ENCODE measurements at regions not wholly inside any gene's neighbourhood (a gene's known extent, or its start where the extent isn't known, plus 50 kb on each side); places are given as distances from the start of the nearest gene placed in this dataset.

DNA sequence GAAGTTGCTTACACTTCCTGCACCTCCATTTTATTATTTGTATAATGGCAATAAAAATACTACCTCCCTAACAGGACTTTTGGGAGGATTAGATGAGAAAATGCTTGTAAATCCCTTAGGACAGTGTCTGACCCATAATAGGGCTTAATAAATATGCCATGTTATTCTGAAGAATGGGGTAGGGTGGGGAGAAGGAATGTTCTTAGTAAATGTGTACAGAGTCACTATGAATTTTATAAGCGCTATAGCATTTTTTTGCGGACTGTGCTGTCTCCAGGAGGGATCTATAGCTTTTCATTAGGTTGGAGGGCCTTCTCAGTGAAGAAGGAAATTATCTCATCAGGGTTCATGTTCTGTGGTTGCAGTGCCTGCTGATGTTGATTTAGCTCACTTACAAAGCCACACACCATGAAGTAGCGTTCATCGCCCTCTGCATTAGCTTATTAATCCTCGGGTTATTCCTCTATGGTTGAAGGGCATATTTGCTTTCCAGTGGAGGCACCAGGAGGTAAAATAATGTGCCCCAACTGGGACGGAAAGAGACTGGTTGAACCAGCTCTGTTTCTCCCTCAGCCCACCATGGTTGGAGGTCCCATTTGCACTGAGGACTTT is 497.1 kb downstream of the ARHGEF28 start:
- no peak for DNase-seq (ENCODE audit: low read depth)

DNA sequence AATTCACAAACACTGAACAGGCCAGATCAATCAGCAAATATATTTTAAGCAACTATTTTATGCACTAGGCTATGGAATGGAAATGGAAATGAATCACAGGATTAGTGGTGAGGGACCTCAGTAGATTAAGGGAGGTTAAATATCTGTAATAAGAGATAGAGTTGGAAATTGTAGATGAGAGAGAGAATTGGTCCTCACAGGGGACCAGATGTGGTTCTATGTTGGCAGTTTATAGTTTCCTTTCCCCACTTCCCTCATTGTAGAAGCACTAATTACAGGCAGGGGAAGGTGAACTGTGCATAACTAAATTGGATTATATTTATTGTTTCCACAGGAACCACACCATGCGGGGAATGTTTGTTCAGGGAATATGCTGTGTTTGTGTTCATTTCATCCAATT is 496.2 kb downstream of the ARHGEF28 start:
- DNase-seq (ENCODE audit: low read depth) = no peak

DNA sequence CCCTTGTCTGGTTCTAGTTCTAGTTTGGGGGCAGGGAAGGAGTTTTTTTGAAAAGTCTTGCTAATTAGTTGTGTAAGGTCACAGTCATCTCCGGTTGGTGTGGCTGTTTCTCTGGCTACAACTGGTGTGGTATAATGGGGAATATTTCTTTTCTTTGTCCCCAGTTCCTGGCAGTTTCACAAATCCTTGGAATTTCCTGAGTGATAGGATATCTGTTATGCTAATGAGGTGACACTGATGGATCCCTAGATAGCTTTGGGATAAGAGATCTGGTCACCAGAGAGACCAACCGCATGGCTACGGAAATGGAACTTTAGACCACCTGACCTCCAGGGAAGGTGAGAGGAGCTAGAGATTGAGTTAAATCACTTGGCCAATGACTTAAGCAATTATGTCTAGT is 494.6 kb downstream of the ARHGEF28 start:
- no peak for DNase-seq (ENCODE audit: low read depth)

DNA sequence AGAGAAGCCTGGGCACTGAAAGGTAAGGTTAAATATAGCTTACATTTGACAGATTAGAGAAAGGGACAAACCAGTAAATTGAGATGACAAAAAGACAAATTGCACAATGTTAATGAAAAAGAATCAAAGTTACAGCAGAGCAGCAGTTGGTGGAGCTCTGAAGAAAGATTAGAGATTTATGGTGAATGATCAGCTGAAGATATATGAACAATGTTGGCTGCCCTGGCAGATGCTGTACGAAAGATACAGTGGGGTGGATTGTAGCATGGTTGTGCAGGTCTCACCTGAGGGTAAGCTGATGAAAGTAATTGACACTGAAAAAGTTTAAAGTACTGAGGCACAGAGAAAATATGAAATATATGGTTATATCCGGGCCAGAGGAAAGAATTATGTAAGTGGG is 492.1 kb downstream of the ARHGEF28 start:
- no peak for DNase-seq (ENCODE audit: low read depth)

- no peak for DNase-seq (ENCODE audit: low read depth)
Measured at GRCh38 chr5:74116984-74117383, 491.0 kb downstream of the ARHGEF28 start.

DNA sequence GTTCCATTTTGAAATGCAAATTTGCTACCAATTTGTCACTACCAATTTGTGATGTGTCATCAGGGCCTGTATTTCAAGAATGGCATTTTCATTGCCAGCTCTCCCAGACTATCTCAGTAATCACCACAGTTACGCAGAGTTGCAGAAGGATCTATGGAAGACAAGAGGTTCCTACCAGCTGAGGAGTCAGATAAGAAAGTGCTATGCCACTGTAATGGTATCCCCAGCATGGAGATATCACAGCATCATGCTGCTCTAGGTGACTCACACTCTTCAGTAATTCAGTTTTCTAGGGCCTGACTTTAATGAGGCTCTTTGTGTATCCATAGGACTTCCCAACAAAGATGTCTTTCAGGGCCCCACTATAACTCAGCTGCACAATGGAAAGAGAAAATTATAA is 490.3 kb downstream of the ARHGEF28 start:
- DNase-seq (ENCODE audit: low read depth) = no peak

DNA sequence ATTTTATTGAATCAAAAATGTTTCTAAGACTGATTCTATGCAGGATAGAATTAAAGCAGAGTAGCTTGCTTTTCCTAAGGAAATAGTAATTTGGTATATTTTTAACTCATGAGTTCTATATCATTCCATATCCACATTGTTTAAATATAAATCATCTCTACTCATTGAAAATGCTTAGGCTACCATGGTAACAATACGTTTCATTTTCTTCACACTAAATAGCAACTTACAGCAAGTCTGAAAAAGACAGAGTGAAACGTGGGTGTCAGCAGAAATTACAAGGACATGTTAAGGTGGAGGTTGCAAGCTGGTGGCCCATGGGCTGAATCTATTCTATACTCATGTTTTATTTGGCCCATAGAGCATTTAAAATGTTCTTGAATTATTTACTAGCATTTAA is 487.9 kb downstream of the ARHGEF28 start:
- no peak for DNase-seq (ENCODE audit: low read depth)

DNA sequence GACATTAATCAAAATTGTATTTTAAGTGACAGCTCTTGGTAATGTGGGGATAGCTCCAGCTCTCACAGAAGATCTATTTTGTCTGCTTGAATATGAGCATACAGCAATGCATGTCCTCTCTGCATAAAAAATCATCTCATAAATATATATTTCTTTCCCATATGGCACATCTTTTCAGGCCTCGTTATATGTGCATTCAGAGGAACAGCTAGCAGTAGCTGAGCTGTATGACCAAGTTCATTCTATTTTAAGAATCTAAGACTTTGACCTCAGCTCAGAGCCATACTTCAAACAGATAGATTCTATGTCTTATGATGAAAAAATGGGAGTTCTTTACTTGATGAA is 487.2 kb downstream of the ARHGEF28 start:
- no peak for DNase-seq (ENCODE audit: low read depth)

DNA sequence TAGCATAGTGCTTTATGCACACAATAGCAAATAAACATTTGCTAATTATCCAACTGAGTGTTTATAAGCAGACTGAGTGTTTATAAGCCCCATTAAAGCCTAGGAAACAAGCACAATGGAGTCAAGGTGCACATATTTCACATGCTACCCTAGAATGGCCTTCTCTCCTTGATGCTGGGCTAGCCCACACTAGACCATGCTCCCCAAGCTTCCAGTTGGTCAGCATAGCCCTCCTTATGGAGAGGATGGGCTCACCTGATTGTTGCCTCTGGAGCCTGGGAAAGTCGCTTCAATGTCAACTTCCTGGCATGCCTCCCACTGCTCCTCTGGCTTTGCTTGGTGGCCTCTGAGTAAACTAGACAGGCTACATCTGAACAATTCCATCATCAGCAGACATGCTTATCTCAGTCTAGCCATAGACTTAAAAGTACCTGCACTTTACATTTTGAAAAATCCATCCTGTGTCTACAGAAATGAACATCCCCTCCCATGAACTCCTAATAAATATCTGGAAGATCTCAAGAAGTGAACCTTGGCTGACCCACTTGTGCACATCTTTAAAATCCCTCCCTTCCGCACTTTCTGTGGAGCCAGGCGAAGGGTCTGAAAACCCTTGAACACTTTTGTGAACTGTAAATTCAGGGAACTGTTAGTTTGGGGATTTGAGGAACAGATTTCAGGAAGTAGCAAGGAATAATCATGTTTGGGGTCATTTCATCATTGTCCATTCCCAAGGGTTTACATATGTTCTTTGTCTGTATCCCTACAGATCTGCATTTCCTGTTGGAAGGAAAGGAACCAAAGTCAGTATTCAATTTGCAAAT is 486.6 kb downstream of the ARHGEF28 start:
- DNase-seq (ENCODE audit: low read depth) = no peak

GRCh38 chr5:74111764-74112163 is 485.8 kb downstream of the ARHGEF28 start:
- DNase-seq (ENCODE audit: low read depth) = no peak

GRCh38 chr5:74109344-74109743 is 483.3 kb downstream of the ARHGEF28 start:
- DNase-seq (ENCODE audit: low read depth) = no peak

DNA sequence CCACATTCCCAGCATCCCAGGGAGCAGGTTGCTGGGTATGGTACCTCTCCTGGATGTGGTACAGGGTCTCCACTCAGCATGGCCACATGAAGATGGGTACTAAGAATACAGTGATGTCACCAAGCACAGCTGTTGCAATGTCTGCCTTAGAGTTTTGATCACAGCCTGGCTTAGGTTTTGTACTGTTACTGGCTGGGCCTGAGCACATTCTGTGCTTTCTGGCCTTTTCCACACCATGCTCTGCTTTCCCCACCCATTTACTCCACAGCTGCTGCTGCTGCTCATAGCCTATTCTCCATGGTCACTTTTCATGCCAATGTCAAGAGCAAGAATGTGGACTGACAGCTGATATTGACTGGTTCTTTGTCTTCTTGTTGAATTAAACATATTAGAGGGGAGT is 481.9 kb downstream of the ARHGEF28 start:
- no peak for DNase-seq (ENCODE audit: low read depth)

DNA sequence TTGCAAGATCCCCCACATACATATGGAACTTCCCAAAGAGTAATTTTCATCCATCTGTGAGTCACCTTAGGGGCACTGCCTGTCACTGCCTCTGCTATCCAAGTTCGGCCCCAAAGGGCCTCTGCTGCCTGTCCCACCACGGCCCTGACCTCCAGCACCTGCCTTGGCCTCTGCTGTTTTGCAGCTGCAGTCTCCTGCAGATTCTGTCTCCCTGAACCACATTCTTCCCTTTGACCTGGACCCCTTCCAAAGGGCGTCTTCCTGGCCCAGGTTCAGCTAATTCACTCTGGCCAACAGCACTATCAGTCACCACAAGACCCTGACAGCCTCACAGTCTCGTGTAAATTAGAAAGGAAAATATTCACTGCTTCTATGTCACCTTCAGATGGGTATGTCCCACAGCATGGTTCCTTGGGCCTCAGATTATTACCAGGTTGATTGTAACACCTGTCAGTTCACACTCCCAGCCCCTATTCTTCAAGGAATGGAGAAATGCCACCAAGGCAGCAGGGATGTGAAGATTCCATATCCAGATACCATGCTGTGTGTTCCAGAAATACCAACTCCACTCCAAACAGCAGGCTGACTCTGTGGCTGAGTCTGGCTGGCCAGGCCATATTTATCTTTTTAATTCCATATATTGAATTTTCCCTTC is 479.3 kb downstream of the ARHGEF28 start:
- no peak for DNase-seq (ENCODE audit: low read depth)

GRCh38 chr5:74103131-74104023 is 477.4 kb downstream of the ARHGEF28 start:
- no peak for DNase-seq (ENCODE audit: low read depth)

GRCh38 chr5:74100268-74100665 is 474.3 kb downstream of the ARHGEF28 start:
- DNase-seq (ENCODE audit: low read depth) = no peak

DNA sequence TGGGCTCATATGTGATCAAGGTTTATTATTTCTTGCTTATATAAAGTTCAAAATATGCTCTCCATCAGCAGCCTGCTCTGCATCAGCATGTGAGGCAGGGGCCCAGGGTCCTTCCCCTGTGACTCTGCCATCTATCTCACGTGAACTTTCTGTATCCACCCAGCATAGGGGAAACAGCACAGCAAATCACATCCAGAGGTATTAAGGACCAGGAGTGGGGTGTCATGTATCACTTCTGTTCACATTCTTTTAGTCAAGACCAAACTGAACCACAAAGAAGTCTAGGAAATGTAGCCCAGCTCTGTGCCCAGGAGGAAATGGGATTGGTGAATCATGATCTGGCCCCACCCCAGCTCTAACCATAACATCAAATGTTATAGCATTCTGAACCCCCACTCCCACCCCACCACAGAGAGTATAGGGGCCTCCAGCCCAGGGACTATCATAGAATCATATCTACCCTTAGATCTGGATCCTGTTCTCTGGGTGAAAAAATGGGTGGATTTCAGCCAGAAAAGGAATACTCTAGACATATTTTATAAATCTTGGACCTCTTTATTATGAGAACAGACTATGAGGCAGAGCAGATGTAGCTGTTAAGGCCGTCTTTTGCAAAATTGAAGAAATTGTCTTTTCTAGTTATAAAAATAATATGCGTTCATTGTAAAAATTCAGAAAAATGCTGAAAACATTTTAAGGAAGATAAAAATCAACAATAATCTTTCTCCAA is 473.7 kb downstream of the ARHGEF28 start:
- no peak for DNase-seq (ENCODE audit: low read depth)

DNA sequence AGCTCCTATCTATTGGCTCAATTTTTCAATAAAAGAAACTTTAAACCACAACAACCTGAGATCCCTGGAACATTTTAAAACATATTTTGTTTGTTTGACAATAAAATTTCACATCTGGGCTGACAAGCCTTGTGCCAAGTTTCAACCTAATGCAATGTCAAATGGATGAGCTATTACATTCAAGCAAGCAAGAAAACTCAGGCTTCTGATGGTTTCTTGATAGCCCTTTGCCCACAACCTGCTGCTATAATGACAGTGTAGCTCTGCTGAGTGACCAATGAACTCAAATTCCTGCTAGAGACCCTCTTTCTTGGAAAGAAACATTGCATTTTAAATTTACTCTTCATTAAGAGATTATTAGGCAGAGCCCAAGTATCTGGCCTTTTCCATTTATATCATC is 472.9 kb downstream of the ARHGEF28 start:
- DNase-seq (ENCODE audit: low read depth) = no peak

- no peak for DNase-seq (ENCODE audit: low read depth)
Measured at GRCh38 chr5:74098456-74098855, 472.5 kb downstream of the ARHGEF28 start.

DNA sequence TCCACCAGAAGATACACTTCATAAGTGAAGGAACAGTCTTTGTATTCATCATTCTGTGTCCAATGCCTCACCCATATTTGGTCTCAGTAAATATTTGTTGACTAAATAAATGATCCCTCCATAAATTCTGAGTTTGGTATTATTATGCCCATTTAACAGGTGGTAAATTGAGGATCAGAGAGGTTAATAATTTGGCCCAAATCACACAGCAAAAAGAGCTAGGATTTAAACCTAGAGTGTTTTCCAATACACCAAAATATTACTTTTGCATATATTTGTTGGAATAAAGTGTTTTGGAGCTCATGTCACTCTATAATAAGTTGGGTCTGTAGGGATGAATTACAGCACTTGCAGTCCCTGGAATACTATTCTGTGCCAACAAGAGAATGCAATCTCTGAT is 470.3 kb downstream of the ARHGEF28 start:
- no peak for DNase-seq (ENCODE audit: low read depth)

- DNase-seq (ENCODE audit: low read depth) = no peak
Measured at GRCh38 chr5:74095871-74096270, 469.9 kb downstream of the ARHGEF28 start.

DNA sequence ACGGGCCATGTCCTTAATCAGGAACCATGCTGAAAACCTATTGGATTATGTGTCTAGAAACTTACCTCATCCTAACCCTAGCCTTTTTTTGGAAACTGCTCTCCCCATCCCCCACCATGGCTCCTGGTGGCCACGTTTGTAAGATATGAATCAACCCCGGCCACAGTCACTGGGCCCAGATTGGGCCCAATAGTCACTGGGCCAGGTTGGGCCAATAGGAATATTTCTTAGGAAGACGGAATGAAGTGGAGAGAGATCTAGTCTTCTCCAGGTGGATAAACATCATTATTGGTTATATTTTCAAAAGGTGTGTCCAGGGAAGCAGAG is 468.7 kb downstream of the ARHGEF28 start:
- no peak for DNase-seq (ENCODE audit: low read depth)
